SK-N-SH (cell line): ENCODE measurements at regions not wholly inside any gene's neighbourhood (a gene's known extent, or its start where the extent isn't known, plus 50 kb on each side); places are given as distances from the start of the nearest gene placed in this dataset.

Experiments
- CTCF ChIA-PET: fragments of 300-600, 350-600 bp; formaldehyde crosslinking; extraction: SDS; loops from one replicate; lab custom pipeline; 2021; lab: Yijun Ruan, JAX
- POLR2A ChIA-PET: fragments of 350-600 bp; sonication (Branson Sonifier 250); formaldehyde crosslinking; extraction: SDS; loops from one replicate; lab custom pipeline; 2020; ENCODE audit warnings: antibody characterized with exemption, inconsistent platforms; lab: Yijun Ruan, JAX
- DNase-seq: peaks from one replicate; pipeline ENCODE4 v3.0.0; 2012
- H2AFZ ChIP-seq: fragments of 200-600 bp; sonication (generic); 2 replicates; pipeline ENCODE4 v1.8.1; 2016; ENCODE audit warnings: antibody characterized with exemption, mild to moderate bottlenecking, low read depth
- H3F3A ChIP-seq: fragments of 200-600 bp; sonication (generic); replicated peaks from 2 replicates; pipeline ENCODE3; 2016; ENCODE audit warnings: antibody characterized with exemption, mild to moderate bottlenecking; ENCODE audit not compliant: insufficient read depth
- H3K27ac ChIP-seq, 2 experiments: fragments of 200-500 bp in 1 of 2; fragments of 200-600 bp in 1 of 2; sonication (Bioruptor generic) in 1 of 2; sonication (generic), shearing (Covaris generic) in 1 of 2; 2 replicates each; pipeline versions ENCODE4 v1.5.1 to v1.6.1; 2014 to 2016; ENCODE audit warnings: low read depth in 2 of 2, inconsistent platforms in 1 of 2, low read length in 1 of 2, mild to moderate bottlenecking in 1 of 2, mixed read lengths in 1 of 2
- H3K27me3 ChIP-seq: fragments of 200-600 bp; sonication (generic), shearing (Covaris generic); 2 replicates; pipeline ENCODE4 v1.6.1; 2016; ENCODE audit warnings: mixed run types; ENCODE audit not compliant: insufficient read depth
- H3K36me3 ChIP-seq, 2 experiments: fragments of 200-500 bp in 1 of 2; fragments of 200-600 bp in 1 of 2; sonication (Bioruptor generic) in 1 of 2; sonication (generic) in 1 of 2; replicated peaks in 1 of 2; 2 replicates each; pipeline versions ENCODE3 to v1.5.1; 2014 to 2016; ENCODE audit warnings: low read length in 1 of 2, mild to moderate bottlenecking in 1 of 2; ENCODE audit not compliant: insufficient read depth in 2 of 2, control insufficient read depth in 1 of 2
- H3K4me1 ChIP-seq, 2 experiments: fragments of 200-500 bp in 1 of 2; fragments of 200-600 bp in 1 of 2; sonication (Bioruptor generic) in 1 of 2; sonication (generic), shearing (Covaris generic) in 1 of 2; 2 replicates each; pipeline versions ENCODE4 v1.5.1 to v1.6.1; 2014 to 2016; ENCODE audit warnings: low read depth in 1 of 2, low read length in 1 of 2, mixed run types in 1 of 2; ENCODE audit not compliant: insufficient read depth in 2 of 2, control insufficient read depth in 1 of 2
- H3K4me2 ChIP-seq: fragments of 200-600 bp; sonication (generic), shearing (Covaris generic); 2 replicates; pipeline ENCODE4 v1.6.1; 2017; ENCODE audit warnings: mixed run types
- H3K4me3 ChIP-seq, 2 experiments: fragments of 200-500 bp in 1 of 2; fragments of 200-600 bp in 1 of 2; sonication (Bioruptor generic) in 1 of 2; sonication (generic), shearing (Covaris generic) in 1 of 2; 2 replicates each; pipeline versions ENCODE4 v1.5.1 to v1.8.1; 2014 to 2016; ENCODE audit warnings: low read depth in 2 of 2, inconsistent platforms in 1 of 2, low read length in 1 of 2, mild to moderate bottlenecking in 1 of 2, mixed read lengths in 1 of 2, moderate library complexity in 1 of 2
- H3K79me2 ChIP-seq: fragments of 200-600 bp; sonication (generic); 2 replicates; pipeline ENCODE4 v1.8.1; 2017; ENCODE audit warnings: mild to moderate bottlenecking; ENCODE audit not compliant: insufficient read depth
- H3K9ac ChIP-seq: fragments of 200-600 bp; sonication (generic); 2 replicates; pipeline ENCODE4 v1.6.1; 2017; ENCODE audit warnings: mixed run types
- H3K9me2 ChIP-seq: fragments of 200-600 bp; sonication (generic); 2 replicates; pipeline ENCODE4 v1.6.1; 2017; ENCODE audit warnings: mixed run types
- H3K9me3 ChIP-seq: fragments of 200-600 bp; sonication (generic); 2 replicates; pipeline ENCODE4 v1.6.1; 2017; ENCODE audit warnings: mixed run types, mild to moderate bottlenecking, moderate library complexity
- H4K20me1 ChIP-seq: fragments of 200-600 bp; sonication (generic); 2 replicates; pipeline ENCODE4 v1.6.1; 2017; ENCODE audit warnings: mild to moderate bottlenecking, mixed run types; ENCODE audit not compliant: insufficient read depth
- CHD2 ChIP-seq: fragments of 150-350 bp; IDR thresholded peaks from 2 replicates; pipeline ENCODE4 v1.6.1; 2018; ENCODE audit warnings: low read length; ENCODE audit not compliant: partially characterized antibody
- CTCF ChIP-seq: fragments of 200-600 bp; sonication (generic); IDR thresholded peaks from 2 replicates; pipeline ENCODE4 v1.6.1; 2017; ENCODE audit warnings: antibody characterized with exemption, mild to moderate bottlenecking, moderate library complexity
- ELF1 ChIP-seq: IDR thresholded peaks from 2 replicates; pipeline ENCODE4 v1.4.0; 2012
- EP300 ChIP-seq, 2 experiments: IDR thresholded peaks; 2 replicates each; pipeline versions ENCODE4 v1.4.0 to v1.6.1; 2012; ENCODE audit warnings: borderline replicate concordance in 1 of 2, low read depth in 1 of 2, low read length in 1 of 2
- FOSL2 ChIP-seq: IDR thresholded peaks from 2 replicates; pipeline ENCODE4 v1.4.0; 2012; ENCODE audit warnings: low read depth, mild to moderate bottlenecking, moderate library complexity, borderline replicate concordance
- JUND ChIP-seq: IDR thresholded peaks from 2 replicates; pipeline ENCODE4 v1.4.0; 2012
- MEF2A ChIP-seq: IDR thresholded peaks from 2 replicates; pipeline ENCODE4 v1.4.0; 2012; ENCODE audit warnings: low read depth, borderline replicate concordance
- MXI1 ChIP-seq: IDR thresholded peaks from 2 replicates; pipeline ENCODE4 v1.6.1; 2012; ENCODE audit warnings: mild to moderate bottlenecking, low read depth, low read length, improper control_type of control experiment
- NFIC ChIP-seq: IDR thresholded peaks from 2 replicates; pipeline ENCODE4 v1.4.0; 2012; ENCODE audit warnings: borderline replicate concordance
- REST ChIP-seq: IDR thresholded peaks from 2 replicates; pipeline ENCODE4 v1.6.1; 2012; ENCODE audit warnings: mild to moderate bottlenecking, low read depth, low read length, moderate library complexity
- SMC3 ChIP-seq: IDR thresholded peaks from 2 replicates; pipeline ENCODE4 v1.6.1; 2012; ENCODE audit warnings: low read depth, low read length, improper control_type of control experiment
- TAF1 ChIP-seq: IDR thresholded peaks from 2 replicates; pipeline ENCODE4 v1.6.1; 2012; ENCODE audit warnings: low read depth, mild to moderate bottlenecking, low read length, moderate library complexity, borderline replicate concordance
- TCF12 ChIP-seq: IDR thresholded peaks from 2 replicates; pipeline ENCODE4 v1.4.0; 2012
- TEAD4 ChIP-seq: IDR thresholded peaks from 2 replicates; pipeline ENCODE4 v1.4.0; 2012; ENCODE audit warnings: mild to moderate bottlenecking, borderline replicate concordance; ENCODE audit not compliant: insufficient read depth
- USF1 ChIP-seq: IDR thresholded peaks from 2 replicates; pipeline ENCODE4 v1.4.0; 2012; ENCODE audit warnings: low read depth, borderline replicate concordance
- ZBTB33 ChIP-seq: IDR thresholded peaks from 2 replicates; pipeline ENCODE4 v1.4.0; 2012; ENCODE audit warnings: low read depth, borderline replicate concordance
- WGBS: methylation state at CpG from one replicate; pipeline ENCODE4 v1.1.6; 2017; ENCODE audit warnings: low lambda C conversion rate; 5-methylcytosine and 5-hydroxymethylcytosine counted together
- TF ChIP-seq, protein P1 (sequence below): fragments of 150-350 bp; IDR thresholded peaks from 2 replicates; pipeline ENCODE4 v1.6.1; 2017; ENCODE audit warnings: antibody characterized with exemption, low read length, low read depth, borderline replicate concordance
- TF ChIP-seq, protein P2 (sequence below): fragments of 150-350 bp; IDR thresholded peaks from 2 replicates; pipeline ENCODE4 v1.6.1; 2016; ENCODE audit warnings: mild to moderate bottlenecking, low read depth, low read length

GRCh38 chr22:47990481-47990880 is 1228.0 kb downstream of the TBC1D22A start (continued):
- TF ChIP-seq ZBTB33 (no peak), TAF1 (no peak)

DNA sequence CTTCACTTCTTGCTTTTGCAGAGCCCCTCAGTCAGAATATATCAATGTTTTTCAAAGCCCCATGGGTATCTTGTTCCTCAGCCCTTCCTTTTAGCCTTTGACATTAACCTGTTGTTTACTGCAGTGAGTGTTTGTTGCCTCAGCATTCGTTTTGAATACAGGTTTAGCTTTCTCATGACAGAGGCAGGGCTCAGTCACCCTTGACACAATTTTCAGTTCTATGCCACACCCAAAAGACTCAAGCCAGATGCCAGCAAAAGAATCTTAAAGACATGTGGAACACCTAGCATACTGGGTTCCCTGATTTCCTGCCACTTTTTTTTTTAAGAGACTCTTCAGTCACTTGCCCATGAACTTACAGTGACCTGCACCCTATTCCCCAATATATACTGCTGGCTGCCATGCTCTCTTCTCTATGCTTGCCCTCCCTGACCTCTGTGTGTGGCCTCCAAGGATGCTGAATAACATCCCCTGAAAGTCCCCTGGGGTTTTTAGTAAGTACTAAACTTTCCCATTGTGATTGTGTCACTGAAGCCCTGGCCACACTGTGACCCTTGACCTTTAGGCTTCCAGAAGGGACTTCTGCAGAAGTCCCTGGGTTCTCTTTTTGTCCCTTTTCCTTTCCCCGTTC is 1225.5 kb downstream of the TBC1D22A start:
- Histone ChIP-seq H3K4me1 (no peaks in the 10 kb centered on the region), H2AFZ (no peak overlapping the region), H3K27ac (no peak overlapping the region), H3K4me3 (no peak overlapping the region), H3K9ac (no peak overlapping the region), H3K9me3 (peaks cover 10% of the 10 kb centered on the region), H3K9me2 (no peaks in the 10 kb centered on the region), H3K36me3 (no peaks in the 10 kb centered on the region), H4K20me1 (no peaks in the 10 kb centered on the region), H3K79me2 (no peaks in the 10 kb centered on the region), H3F3A (no peaks in the 10 kb centered on the region), H3K4me2 (no peak overlapping the region), H3K27me3 (no peaks in the 10 kb centered on the region; the same call in 1 of the 2 replicates)
- DNase-seq: no peak
- WGBS: 4% methylated on average over 2 of the region's 2 CpGs
- ChIA-PET POLR2A (no interaction called here), CTCF (no interaction called here)
- TF ChIP-seq TCF12 (no peak), EP300 (IDR thresholded peaks at IDR 0.05; ENCODE audit: borderline replicate concordance in 1 of 2, low read depth in 1 of 2, low read length in 1 of 2) (no peak), MXI1 (no peak), USF1 (no peak), ELF1 (no peak), REST (no peak), FOSL2 (no peak), SMC3 (no peak), NFIC (no peak), JUND (no peak), MEF2A (no peak), CHD2 (no peak), TEAD4 (no peak), ZBTB33 (no peak), CTCF (no peak)
- TF ChIP-seq, protein P1, sequence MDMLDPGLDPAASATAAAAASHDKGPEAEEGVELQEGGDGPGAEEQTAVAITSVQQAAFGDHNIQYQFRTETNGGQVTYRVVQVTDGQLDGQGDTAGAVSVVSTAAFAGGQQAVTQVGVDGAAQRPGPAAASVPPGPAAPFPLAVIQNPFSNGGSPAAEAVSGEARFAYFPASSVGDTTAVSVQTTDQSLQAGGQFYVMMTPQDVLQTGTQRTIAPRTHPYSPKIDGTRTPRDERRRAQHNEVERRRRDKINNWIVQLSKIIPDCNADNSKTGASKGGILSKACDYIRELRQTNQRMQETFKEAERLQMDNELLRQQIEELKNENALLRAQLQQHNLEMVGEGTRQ: no peak
- TF ChIP-seq, protein P2, sequence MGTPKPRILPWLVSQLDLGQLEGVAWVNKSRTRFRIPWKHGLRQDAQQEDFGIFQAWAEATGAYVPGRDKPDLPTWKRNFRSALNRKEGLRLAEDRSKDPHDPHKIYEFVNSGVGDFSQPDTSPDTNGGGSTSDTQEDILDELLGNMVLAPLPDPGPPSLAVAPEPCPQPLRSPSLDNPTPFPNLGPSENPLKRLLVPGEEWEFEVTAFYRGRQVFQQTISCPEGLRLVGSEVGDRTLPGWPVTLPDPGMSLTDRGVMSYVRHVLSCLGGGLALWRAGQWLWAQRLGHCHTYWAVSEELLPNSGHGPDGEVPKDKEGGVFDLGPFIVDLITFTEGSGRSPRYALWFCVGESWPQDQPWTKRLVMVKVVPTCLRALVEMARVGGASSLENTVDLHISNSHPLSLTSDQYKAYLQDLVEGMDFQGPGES: no peak
